ENCODE measurements at regions not wholly inside any gene's neighbourhood (a gene's known extent, or its start where the extent isn't known, plus 50 kb on each side); places are given as distances from the start of the nearest gene placed in this dataset.
"Not testable (repeated sequence)": the region's sequence is repeated elsewhere in the genome, so short reads cannot be mapped to it uniquely, and the experiment has no call there.

GRCh38 chr18:5021558-5021957 is 175.5 kb downstream of the AKAIN1 start:
- Histone ChIP-seq H3K4me3 (no peak overlapping the region), H3K27ac (no peak overlapping the region), H3K4me1 (ENCODE audit: low read depth) (no peaks in the 10 kb centered on the region), H3K36me3 (no peaks in the 10 kb centered on the region), H3K27me3 (peaks cover 3% of the 10 kb centered on the region), H3K9me3 (ENCODE audit: low read depth) (no peaks in the 10 kb centered on the region)
- DNase-seq (ENCODE audit: low read depth in 1 of 2, low spot score in 1 of 2): no peak
- TF ChIP-seq, protein P1, sequence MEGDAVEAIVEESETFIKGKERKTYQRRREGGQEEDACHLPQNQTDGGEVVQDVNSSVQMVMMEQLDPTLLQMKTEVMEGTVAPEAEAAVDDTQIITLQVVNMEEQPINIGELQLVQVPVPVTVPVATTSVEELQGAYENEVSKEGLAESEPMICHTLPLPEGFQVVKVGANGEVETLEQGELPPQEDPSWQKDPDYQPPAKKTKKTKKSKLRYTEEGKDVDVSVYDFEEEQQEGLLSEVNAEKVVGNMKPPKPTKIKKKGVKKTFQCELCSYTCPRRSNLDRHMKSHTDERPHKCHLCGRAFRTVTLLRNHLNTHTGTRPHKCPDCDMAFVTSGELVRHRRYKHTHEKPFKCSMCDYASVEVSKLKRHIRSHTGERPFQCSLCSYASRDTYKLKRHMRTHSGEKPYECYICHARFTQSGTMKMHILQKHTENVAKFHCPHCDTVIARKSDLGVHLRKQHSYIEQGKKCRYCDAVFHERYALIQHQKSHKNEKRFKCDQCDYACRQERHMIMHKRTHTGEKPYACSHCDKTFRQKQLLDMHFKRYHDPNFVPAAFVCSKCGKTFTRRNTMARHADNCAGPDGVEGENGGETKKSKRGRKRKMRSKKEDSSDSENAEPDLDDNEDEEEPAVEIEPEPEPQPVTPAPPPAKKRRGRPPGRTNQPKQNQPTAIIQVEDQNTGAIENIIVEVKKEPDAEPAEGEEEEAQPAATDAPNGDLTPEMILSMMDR (IDR thresholded peaks at IDR 0.05; ENCODE audit: low read depth, low read length): no peak

DNA sequence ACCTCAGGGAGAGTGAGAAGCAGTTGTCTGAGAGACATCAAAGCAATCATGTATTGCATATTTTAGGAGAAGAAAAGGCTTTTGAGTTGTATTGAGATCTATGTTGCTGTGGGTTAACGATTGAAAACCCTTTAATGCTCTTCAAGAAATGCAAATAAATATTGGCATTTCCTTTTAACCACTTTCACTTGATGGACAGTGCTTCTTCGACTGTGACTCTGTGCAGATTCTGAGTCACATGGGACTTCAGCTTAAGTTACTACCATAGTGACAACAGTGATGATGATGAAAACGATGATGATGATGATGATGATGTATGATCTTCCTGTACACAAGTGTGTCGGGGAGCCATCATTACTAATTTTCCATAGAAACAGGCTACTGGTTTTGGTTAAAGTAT is 181.8 kb downstream of the AKAIN1 start:
- H3K4me3 ChIP-seq: no peak overlapping the region
- DNase-seq (ENCODE audit: low read depth in 1 of 2, low spot score in 1 of 2): no peak
- TF ChIP-seq, protein P1 (IDR thresholded peaks at IDR 0.05; ENCODE audit: low read depth, low read length): no peak
- no peak overlapping the region for H3K27ac ChIP-seq
- H3K36me3 ChIP-seq: no peaks in the 10 kb centered on the region
- no peaks in the 10 kb centered on the region for H3K4me1 ChIP-seq (ENCODE audit: low read depth)
- H3K27me3 ChIP-seq: no peaks in the 10 kb centered on the region
- no peaks in the 10 kb centered on the region for H3K9me3 ChIP-seq (ENCODE audit: low read depth)

DNA sequence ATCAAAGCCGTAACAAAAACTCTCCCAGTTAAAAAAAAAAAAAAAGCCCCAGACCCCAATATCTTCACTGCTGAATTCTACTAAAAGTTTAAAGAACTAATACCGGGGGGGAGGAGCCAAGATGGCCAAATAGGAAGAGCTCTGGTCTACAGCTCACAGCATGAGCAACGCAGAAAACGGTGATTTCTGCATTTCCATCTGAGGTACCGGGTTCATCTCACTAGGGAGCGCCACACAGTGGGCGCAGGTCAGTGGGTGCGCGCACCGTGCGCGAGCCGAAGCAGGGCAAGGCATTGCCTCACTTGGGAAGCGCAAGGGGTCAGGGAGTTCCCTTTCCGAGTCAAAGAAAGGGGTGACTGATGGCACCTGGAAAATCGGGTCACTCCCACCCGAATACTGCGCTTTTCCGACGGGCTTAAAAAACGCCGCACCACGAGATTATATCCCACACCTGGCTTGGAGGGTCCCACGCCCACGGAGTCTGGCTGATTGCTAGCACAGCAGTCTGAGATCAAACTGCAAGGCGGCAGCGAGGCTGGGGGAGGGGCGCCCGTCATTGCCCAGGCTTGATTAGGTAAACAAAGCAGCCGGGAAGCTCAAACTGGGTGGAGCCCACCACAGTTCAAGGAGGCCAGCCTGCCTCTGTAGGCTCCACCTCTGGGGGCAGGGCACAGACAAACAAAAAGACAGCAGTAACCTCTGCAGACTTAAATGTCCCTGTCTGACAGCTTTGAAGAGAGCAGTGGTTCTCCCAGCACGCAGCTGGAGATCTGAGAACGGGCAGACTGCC is 192.8 kb downstream of the AKAIN1 start:
- H3K4me1 ChIP-seq (ENCODE audit: low read depth); H3K27me3 ChIP-seq; H3K36me3 ChIP-seq; H3K27ac ChIP-seq; H3K9me3 ChIP-seq (ENCODE audit: low read depth): not testable (repeated sequence)
- peak in 1 of 2 donors; percentile 10 for DNase-seq (ENCODE audit: low read depth in 1 of 2, low spot score in 1 of 2)
- H3K4me3 ChIP-seq: peak overlapping the region; percentile 32

- Histone ChIP-seq H3K4me1 (ENCODE audit: low read depth) (no peaks in the 10 kb centered on the region), H3K36me3 (no peaks in the 10 kb centered on the region), H3K27me3 (no peaks in the 10 kb centered on the region), H3K9me3 (ENCODE audit: low read depth) (no peaks in the 10 kb centered on the region), H3K4me3 (no peak overlapping the region), H3K27ac (no peak overlapping the region)
- TF ChIP-seq, protein P1 (IDR thresholded peaks at IDR 0.05; ENCODE audit: low read depth, low read length): no peak
- DNase-seq (ENCODE audit: low read depth in 1 of 2, low spot score in 1 of 2): no peak
Observed at GRCh38 chr18:4994710-4995109, 202.3 kb downstream of the AKAIN1 start.

DNA sequence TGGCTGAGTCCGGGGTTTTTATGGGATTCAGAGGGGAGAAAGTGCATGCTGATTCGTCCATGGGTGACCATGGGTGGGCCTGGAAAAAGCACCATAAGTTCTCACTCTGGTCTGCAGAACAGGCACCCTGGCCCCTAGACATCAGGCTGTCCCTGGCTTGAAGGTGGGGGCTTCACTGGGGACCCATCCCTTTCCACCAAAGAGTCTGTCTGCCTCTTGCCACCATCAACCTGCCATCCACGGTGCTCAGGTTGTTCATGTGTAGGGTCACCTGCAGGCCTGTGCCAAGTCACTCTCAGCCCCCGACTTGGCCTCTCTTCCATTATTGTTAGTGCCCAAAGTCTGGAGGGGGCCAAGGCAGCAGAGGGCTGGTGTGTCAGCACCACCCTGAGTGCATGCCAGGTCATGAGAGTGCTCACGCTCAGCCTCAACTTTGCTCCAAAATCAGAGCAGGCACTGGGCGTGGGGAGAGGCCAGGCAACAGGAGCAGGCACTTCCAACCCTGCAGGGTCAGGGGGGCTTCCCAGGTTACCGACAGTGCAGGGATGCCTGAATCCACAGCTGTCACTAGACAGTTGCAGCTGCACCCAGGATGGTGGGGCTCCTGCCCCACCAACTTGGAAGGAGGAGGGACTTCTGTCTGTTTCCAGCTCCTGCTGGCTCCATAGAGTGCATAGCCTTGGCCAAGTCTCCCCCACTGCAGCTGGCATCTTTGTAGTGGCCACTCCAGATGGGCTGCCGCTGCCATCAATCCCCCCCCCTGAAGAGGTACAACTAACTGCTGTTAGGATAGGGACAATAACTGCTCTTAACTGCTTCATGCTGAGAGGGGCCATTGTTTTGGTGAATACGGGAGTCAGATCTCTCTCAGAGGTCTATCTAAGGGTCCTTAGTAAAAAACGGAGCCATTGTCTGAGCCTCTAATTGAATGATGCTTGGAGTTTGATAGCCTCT is 209.3 kb downstream of the AKAIN1 start:
- no peak for DNase-seq (ENCODE audit: low read depth in 1 of 2, low spot score in 1 of 2)
- TF ChIP-seq, protein P1 (IDR thresholded peaks at IDR 0.05; ENCODE audit: low read depth, low read length): no peak
- Histone ChIP-seq H3K4me1 (ENCODE audit: low read depth) (no peaks in the 10 kb centered on the region), H3K4me3 (no peak overlapping the region), H3K27me3 (no peaks in the 10 kb centered on the region), H3K27ac (no peak overlapping the region), H3K9me3 (ENCODE audit: low read depth) (no peaks in the 10 kb centered on the region), H3K36me3 (no peaks in the 10 kb centered on the region)

DNA sequence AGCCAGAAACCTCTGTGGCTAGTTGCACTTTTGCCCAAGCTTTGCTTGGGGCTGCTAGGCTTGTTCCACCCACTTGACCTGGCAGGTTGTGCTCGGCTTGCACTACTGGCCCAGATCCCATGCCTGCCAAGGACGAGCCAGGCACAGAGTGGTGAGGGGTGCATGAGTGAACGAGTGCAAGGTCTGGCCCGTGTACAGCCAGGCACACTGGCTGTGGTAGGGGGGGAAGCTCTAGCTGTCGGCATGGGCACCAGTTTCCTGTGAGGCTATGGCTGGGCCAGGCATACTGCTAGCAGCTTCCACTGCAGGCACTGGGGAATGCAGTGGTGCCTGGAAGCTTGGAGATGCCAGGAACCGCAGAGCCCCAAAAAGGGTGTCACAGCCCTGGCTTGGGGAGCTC is 210.4 kb downstream of the AKAIN1 start:
- H3K36me3 ChIP-seq: no peaks in the 10 kb centered on the region
- TF ChIP-seq, protein P1 (IDR thresholded peaks at IDR 0.05; ENCODE audit: low read depth, low read length): no peak
- no peak overlapping the region for H3K4me3 ChIP-seq
- no peaks in the 10 kb centered on the region for H3K27me3 ChIP-seq
- H3K9me3 ChIP-seq (ENCODE audit: low read depth): no peaks in the 10 kb centered on the region
- no peak for DNase-seq (ENCODE audit: low read depth in 1 of 2, low spot score in 1 of 2)
- H3K27ac ChIP-seq: no peak overlapping the region
- no peaks in the 10 kb centered on the region for H3K4me1 ChIP-seq (ENCODE audit: low read depth)

All from cardiac muscle cell (in vitro differentiated cells and primary cell).